GM21390 (cell line): ENCODE measurements at regions not wholly inside any gene's neighbourhood (a gene's known extent, or its start where the extent isn't known, plus 50 kb on each side); places are given as distances from the start of the nearest gene placed in this dataset.
"Not testable (repeated sequence)": the region's sequence is repeated elsewhere in the genome, so short reads cannot be mapped to it uniquely, and the experiment has no call there.

Source experiments
- ATAC-seq: cut with Tn5 transposase; IDR thresholded peaks from one replicate; pipeline ENCODE4 v1.9.1; 2021; ENCODE audit not compliant: unreplicated experiment

GRCh38 chr15:35912196-35912595, 366.2 kb upstream of the DPH6 start:
- no peak for ATAC-seq

GRCh38 chr15:35914573-35914972, 368.6 kb upstream of the DPH6 start:
- ATAC-seq, result no peak

GRCh38 chr15:35921046-35921445, 375.1 kb upstream of the DPH6 start:
- ATAC-seq, result no peak

- ATAC-seq, result no peak
Observed at GRCh38 chr15:35925275-35926006, 379.5 kb upstream of the DPH6 start.

GRCh38 chr15:35926007-35926380, 380.0 kb upstream of the DPH6 start:
- no peak for ATAC-seq

- ATAC-seq, result no peak
Observed at GRCh38 chr15:35928847-35929246, 382.9 kb upstream of the DPH6 start.

- peak; percentile 78 for ATAC-seq
Observed at GRCh38 chr15:35929740-35930444, 383.9 kb upstream of the DPH6 start.

GRCh38 chr15:35931799-35932341, 385.9 kb upstream of the DPH6 start:
- no peak for ATAC-seq

GRCh38 chr15:35932531-35932930, 386.6 kb upstream of the DPH6 start:
- no peak for ATAC-seq

GRCh38 chr15:35933531-35933930, 387.6 kb upstream of the DPH6 start:
- ATAC-seq, result no peak

- ATAC-seq, result no peak
Observed at GRCh38 chr15:35934383-35935049, 388.6 kb upstream of the DPH6 start.

- no peak for ATAC-seq
Observed at GRCh38 chr15:35936284-35936683, 390.3 kb upstream of the DPH6 start.

- ATAC-seq, result no peak
Observed at GRCh38 chr15:35937380-35937779, 391.4 kb upstream of the DPH6 start.

GRCh38 chr15:35944945-35945585, 399.1 kb upstream of the DPH6 start:
- ATAC-seq, result no peak

- no peak for ATAC-seq
Observed at GRCh38 chr15:35953424-35953823, 407.5 kb upstream of the DPH6 start.

GRCh38 chr15:35956056-35956455, 410.1 kb upstream of the DPH6 start:
- ATAC-seq, result no peak

- ATAC-seq, result no peak
Observed at GRCh38 chr15:35958021-35958420, 412.1 kb upstream of the DPH6 start.

GRCh38 chr15:35958975-35959374, 413.0 kb upstream of the DPH6 start:
- ATAC-seq, result no peak

GRCh38 chr15:35963326-35963725, 417.4 kb upstream of the DPH6 start:
- no peak for ATAC-seq

GRCh38 chr15:35966781-35967180, 420.8 kb upstream of the DPH6 start:
- no peak for ATAC-seq

- ATAC-seq, result not testable (repeated sequence)
Observed at GRCh38 chr15:35967968-35968367, 422.0 kb upstream of the DPH6 start.
